ENCODE measurements at regions not wholly inside any gene's neighbourhood (a gene's known extent, or its start where the extent isn't known, plus 50 kb on each side); places are given as distances from the start of the nearest gene placed in this dataset.

DNA sequence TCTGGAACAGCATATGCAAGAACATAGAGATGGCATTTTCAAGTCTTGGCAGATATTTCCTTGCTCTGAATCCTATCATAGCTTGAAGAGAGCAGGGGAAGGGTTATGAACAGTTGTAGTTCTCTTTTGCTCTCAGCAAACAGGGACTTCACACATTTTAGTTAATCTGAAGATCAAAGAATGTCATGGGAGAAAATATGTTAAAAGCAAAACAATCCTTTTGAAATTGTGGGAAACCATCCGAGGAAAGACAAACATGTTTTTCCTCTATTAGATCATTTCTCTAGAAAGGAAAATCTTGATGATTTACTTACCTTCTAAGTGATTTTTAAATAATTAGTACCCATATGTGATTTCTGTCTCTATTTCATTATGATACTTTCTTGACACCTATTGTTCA is 77.8 kb upstream of the DCBLD2 start:
- no peak overlapping the region for H3K4me3 ChIP-seq (ENCODE audit: low read length)
- DNase-seq (ENCODE audit: low read depth): no peak
- TF ChIP-seq, protein P1, sequence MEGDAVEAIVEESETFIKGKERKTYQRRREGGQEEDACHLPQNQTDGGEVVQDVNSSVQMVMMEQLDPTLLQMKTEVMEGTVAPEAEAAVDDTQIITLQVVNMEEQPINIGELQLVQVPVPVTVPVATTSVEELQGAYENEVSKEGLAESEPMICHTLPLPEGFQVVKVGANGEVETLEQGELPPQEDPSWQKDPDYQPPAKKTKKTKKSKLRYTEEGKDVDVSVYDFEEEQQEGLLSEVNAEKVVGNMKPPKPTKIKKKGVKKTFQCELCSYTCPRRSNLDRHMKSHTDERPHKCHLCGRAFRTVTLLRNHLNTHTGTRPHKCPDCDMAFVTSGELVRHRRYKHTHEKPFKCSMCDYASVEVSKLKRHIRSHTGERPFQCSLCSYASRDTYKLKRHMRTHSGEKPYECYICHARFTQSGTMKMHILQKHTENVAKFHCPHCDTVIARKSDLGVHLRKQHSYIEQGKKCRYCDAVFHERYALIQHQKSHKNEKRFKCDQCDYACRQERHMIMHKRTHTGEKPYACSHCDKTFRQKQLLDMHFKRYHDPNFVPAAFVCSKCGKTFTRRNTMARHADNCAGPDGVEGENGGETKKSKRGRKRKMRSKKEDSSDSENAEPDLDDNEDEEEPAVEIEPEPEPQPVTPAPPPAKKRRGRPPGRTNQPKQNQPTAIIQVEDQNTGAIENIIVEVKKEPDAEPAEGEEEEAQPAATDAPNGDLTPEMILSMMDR (conservative IDR thresholded peaks at IDR 0.05; ENCODE audit: low read length): no peak

DNA sequence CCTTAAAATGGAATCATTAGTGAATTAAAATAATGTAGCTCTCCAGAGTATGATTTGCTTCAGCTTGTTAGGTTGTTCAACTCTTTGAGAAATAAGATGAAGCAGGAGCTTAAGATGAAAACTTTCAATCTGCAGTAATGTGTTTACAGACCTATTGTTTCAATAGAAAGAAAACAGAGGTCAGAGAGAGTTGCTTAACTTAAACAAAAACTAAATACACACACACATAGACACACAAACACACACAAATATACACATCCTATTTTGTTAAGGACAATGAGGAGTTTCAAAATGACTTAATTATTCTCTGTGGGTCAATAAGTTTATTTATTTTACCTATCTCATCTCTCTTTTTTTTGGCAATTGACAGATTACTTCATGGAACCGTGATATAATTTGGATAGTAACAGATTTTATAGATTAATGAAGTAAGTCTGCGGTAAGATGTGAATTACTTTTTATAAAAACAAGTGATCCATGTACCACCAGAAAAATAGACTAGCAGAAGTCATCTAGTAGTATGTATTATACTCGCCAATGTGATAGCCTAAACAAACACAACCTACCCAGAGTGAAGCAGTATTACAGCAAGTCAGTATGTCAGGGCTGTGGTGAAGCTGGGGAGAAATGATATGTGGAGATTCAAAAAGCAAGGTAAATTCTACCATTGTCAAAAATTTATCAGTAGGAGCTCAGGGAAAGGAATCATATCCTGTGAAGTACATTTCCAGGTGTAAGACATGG is 76.7 kb upstream of the DCBLD2 start:
- DNase-seq (ENCODE audit: low read depth): no peak
- H3K4me3 ChIP-seq (ENCODE audit: low read length): no peak overlapping the region
- TF ChIP-seq, protein P1 (conservative IDR thresholded peaks at IDR 0.05; ENCODE audit: low read length): no peak

DNA sequence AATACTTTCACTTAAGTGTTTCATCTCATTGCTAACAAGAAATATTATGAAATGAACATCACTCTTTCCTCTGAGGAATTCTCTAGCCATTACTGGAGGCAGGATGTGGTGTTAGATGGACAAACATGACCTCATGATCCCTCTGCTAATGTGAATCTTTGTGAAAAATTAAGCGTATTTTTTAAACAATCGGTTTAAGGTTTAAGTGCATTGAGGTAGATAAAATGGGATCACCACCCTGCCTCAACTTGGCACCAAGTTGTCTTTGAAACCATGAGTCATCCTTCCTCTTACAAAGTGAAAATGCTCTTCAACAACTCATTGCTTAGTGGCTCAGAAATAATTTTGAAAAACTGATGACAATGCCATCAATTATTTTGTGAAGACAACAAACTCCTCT is 76.0 kb upstream of the DCBLD2 start:
- DNase-seq (ENCODE audit: low read depth): peak; percentile 75

DNA sequence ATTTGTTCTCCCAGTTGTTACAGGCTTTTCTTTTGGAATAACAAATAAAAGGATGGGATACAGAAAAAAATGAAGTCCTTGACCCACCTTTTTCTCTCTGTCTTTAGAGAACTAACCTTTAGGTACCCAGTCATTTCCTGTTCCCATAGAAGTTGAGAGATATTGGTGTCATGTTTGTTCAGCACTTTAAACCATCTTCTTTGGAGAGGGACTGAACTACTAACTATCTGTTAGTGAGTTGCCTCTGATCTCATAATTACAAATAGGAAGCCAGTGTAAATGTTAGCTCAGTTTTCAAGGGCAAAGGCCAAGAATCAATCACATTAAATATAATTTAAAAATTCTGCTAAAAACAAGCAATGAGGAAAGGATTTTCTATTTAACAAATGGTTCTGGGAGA is 72.9 kb upstream of the DCBLD2 start:
- no peak for DNase-seq (ENCODE audit: low read depth)
- TF ChIP-seq, protein P1 (conservative IDR thresholded peaks at IDR 0.05; ENCODE audit: low read length): no peak
- no peak overlapping the region for H3K4me3 ChIP-seq (ENCODE audit: low read length)

More for the DNA sequence above, 76.0 kb upstream of the DCBLD2 start:
- TF ChIP-seq, protein P1 (conservative IDR thresholded peaks at IDR 0.05; ENCODE audit: low read length): no peak
- no peak overlapping the region for H3K4me3 ChIP-seq (ENCODE audit: low read length)

DNA sequence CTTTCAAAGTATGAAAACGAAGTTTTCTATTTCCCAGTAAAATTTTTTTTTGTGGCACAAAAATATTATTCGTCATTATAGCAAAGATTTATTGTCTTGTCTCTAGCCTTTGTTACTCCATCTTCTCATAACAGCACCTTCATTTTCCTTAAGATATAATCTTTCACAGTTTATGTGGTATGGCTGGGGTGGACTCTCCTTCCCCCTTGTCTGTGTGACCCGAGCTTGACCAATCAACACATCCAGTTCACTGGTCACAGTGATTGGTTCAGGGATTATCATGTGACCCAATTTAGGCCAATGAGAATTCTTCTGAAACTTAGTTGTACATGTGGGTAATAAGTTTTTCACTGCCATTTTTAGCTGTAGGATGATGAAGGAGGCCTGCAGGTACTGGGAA is 71.2 kb upstream of the DCBLD2 start:
- no peak overlapping the region for H3K4me3 ChIP-seq (ENCODE audit: low read length)
- TF ChIP-seq, protein P1 (conservative IDR thresholded peaks at IDR 0.05; ENCODE audit: low read length): no peak
- DNase-seq (ENCODE audit: low read depth): no peak

DNA sequence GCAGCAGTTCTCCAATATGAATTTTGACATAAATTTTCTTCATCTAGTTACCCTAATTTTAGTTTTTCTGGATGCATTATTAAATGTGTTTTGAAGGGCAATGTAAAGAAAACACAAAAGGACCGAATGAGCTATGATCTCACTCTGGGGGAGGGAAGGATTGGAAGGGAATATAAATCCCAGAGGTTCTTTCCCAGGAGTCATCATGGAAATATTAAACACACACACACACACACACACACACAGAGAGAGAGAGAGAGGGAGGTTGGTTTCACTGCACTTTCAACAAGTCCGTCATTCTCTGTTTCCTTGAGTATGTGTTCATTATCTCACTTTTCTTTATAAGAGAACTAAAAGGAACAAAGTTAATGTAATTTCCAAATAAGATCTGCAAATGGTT is 70.7 kb upstream of the DCBLD2 start:
- TF ChIP-seq, protein P1 (conservative IDR thresholded peaks at IDR 0.05; ENCODE audit: low read length): no peak
- DNase-seq (ENCODE audit: low read depth): peak; percentile 91
- H3K4me3 ChIP-seq (ENCODE audit: low read length): no peak overlapping the region

DNA sequence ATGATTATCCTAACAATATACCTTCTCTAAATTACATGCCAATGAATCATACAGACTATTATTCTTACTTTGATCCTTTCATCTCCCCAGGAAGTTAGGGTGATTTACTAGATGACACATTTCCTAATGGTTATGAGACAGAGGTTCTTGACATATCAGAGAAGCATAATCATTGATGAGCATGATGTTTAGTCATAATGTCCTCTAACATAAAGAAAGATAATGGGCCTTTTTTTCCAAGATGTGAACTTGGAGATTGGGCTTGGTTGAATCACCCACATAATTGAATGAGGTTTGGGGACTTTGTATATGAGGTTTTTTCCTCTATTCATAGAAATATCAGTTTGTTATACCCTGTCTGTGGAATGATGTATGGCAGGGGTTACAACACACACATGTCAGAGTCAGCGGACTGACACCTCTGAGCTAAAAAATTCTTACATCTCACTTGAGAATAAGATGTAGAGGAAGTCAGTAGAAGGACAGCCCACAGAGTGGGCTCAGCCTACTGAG is 69.7 kb upstream of the DCBLD2 start:
- peak; percentile 63 for DNase-seq (ENCODE audit: low read depth)
- H3K4me3 ChIP-seq (ENCODE audit: low read length): no peak overlapping the region
- TF ChIP-seq, protein P1 (conservative IDR thresholded peaks at IDR 0.05; ENCODE audit: low read length): no peak

Measured in AG10803 (cell line).